ENCODE measurements at regions not wholly inside any gene's neighbourhood (a gene's known extent, or its start where the extent isn't known, plus 50 kb on each side); places are given as distances from the start of the nearest gene placed in this dataset.

DNA sequence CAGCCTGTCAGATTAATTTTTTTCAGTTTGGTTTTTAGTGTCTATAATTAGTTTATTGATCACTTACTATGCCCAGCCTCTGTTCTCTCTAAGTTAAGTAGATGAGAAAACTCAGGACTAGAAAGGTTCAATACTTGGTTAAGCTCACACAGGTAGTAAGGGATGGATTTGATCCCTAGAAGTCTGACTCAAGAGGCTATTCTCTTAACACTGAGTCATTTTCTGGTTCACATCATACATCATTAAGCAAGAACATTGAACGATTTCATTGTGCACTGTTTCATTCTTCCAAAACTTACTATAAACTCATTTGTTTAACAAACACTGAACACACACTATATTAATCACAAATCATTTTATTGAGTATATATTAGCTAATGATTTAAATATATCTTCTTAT lies 54.1 kb upstream of the SLC38A11 start:
- H3K27me3 ChIP-seq, result no peaks in the 10 kb centered on the region
- intact Hi-C loops (cut with DNase I), result no loop called here
- no peak overlapping the region for H3K4me3 ChIP-seq
- TF ChIP-seq, protein P1, sequence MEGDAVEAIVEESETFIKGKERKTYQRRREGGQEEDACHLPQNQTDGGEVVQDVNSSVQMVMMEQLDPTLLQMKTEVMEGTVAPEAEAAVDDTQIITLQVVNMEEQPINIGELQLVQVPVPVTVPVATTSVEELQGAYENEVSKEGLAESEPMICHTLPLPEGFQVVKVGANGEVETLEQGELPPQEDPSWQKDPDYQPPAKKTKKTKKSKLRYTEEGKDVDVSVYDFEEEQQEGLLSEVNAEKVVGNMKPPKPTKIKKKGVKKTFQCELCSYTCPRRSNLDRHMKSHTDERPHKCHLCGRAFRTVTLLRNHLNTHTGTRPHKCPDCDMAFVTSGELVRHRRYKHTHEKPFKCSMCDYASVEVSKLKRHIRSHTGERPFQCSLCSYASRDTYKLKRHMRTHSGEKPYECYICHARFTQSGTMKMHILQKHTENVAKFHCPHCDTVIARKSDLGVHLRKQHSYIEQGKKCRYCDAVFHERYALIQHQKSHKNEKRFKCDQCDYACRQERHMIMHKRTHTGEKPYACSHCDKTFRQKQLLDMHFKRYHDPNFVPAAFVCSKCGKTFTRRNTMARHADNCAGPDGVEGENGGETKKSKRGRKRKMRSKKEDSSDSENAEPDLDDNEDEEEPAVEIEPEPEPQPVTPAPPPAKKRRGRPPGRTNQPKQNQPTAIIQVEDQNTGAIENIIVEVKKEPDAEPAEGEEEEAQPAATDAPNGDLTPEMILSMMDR (IDR thresholded peaks at IDR 0.05), result no peak
- no peaks in the 10 kb centered on the region for H3K9me3 ChIP-seq
- ATAC-seq (peak; percentile 31), DNase-seq (no peak)
- peak overlapping the region in 1 of 2 donors; percentile 60 for H3K27ac ChIP-seq
- peaks cover 0 to 10% of the 10 kb centered on the region in 2 donors for H3K4me1 ChIP-seq
- no peaks in the 10 kb centered on the region for H3K36me3 ChIP-seq

DNA sequence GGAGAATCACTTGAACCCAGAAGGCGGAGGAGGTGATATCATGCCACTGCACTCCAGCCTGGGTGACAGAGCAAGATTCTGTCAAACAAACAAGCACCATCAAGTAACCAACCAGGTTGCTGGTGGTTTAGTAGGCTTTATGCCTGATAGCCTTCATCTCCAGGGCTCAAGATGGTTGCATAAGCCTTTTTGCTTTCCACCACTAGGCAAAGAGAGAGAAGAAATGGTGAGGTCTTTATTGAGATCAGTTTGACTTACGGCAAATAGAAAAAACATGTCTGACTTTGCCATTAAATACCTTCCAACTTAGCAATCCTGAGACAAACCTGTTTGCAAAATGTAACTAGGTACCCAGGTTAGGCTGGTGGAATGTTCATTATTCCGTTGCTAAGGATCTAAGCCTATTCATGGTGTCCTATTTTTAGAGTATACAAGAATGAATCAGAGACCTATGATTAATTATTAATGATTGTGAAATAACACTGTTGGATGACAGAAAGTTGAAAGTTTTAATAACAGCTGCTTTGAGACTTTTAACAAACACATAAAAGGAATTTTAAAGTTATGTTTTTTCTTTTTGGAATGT lies 53.5 kb upstream of the SLC38A11 start:
- no peaks in the 10 kb centered on the region for H3K27me3 ChIP-seq
- ATAC-seq (peak; percentile 95), DNase-seq (peak in 1 of 4 donors; percentile 28)
- H3K36me3 ChIP-seq, result no peaks in the 10 kb centered on the region
- H3K9me3 ChIP-seq, result no peaks in the 10 kb centered on the region
- intact Hi-C loops (cut with DNase I), result no loop called here
- peaks cover 0 to 10% of the 10 kb centered on the region in 2 donors for H3K4me1 ChIP-seq
- peak overlapping the region; percentile 4 to 60 for H3K27ac ChIP-seq
- TF ChIP-seq, protein P1 (IDR thresholded peaks at IDR 0.05), result no peak
- H3K4me3 ChIP-seq, result no peak overlapping the region

GRCh38 chr2:165007161-165007744 lies 51.9 kb upstream of the SLC38A11 start:
- TF ChIP-seq, protein P1 (IDR thresholded peaks at IDR 0.05), result no peak
- no peaks in the 10 kb centered on the region for H3K9me3 ChIP-seq
- DNase-seq, result no peak
- H3K4me3 ChIP-seq, result no peak overlapping the region
- no peak overlapping the region for H3K27ac ChIP-seq
- H3K36me3 ChIP-seq, result no peaks in the 10 kb centered on the region
- ATAC-seq, result no peak
- no peaks in the 10 kb centered on the region for H3K27me3 ChIP-seq
- H3K4me1 ChIP-seq, result peaks cover 0 to 10% of the 10 kb centered on the region in 2 donors
- intact Hi-C loops (cut with DNase I), result no loop called here

All from left lung (tissue), 4 donors.